ENCODE measurements at regions not wholly inside any gene's neighbourhood (a gene's known extent, or its start where the extent isn't known, plus 50 kb on each side); places are given as distances from the start of the nearest gene placed in this dataset.
"Not testable (repeated sequence)": the region's sequence is repeated elsewhere in the genome, so short reads cannot be mapped to it uniquely, and the experiment has no call there.

DNA sequence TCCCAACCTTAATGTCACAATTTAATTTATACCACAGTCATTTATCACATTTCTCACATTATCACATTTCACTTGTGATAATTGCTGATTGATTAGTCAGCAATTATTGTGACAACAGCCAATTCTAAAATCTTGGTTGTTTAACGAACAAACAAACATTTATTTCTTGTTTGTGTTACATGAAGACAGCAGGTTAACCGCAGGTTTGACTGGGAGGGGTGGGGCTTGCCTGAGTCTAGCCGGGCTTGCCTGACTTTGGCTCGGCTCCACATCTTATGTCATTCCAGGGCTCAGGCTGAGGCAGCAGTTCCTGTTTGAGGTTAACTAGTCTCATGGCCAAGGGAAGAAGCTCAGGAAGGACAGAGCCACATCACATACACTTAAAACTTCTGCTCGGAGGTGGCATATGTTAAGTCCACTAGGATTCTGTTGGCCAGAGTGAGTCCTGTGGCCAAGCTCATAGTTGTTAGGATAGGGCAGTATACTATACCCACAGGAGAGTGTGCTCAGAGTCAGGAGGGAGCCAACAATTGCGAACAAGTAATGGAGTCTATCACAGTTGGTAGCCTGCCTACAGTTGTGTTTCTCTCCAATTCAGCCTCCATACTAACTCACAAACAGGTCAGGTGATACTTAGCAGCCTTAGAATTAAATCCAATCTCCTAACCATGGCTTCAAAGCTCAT lies 90.0 kb upstream of the IFNGR1 start:
- peak; percentile 14 for DNase-seq (ENCODE audit: low spot score)

DNA sequence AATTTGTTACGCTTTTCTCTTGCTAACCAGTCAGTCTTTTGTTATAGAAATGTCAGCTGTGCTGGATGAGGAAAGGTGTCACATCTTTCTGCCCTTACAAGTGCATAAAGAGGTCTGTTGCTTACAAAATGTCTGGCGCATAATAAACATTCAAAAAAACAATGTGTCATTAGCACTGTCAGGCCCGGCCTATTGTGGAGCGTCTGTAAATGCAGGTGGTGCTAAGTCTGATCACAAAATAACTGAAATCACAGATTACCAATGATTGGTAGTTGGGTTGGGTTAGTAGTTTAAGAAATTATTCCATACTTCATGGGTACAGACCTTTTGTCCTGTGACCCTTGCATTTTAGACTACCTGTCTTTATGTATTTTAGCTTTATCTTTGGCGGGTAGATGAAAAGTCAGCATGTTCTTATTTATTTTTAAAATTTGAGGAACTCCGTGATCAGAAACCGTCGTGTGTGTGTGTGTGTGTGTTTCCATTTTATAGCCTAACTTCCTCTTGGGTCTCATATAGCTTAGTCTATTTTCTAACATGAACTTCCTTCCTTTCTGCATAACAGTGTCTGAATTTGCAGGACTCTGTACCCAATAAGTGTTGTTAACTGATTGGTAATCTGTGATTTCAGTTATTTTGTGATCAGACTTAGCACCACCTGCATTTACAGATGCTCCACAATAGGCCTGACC lies 88.1 kb upstream of the IFNGR1 start:
- DNase-seq (ENCODE audit: low spot score) = no peak

DNA sequence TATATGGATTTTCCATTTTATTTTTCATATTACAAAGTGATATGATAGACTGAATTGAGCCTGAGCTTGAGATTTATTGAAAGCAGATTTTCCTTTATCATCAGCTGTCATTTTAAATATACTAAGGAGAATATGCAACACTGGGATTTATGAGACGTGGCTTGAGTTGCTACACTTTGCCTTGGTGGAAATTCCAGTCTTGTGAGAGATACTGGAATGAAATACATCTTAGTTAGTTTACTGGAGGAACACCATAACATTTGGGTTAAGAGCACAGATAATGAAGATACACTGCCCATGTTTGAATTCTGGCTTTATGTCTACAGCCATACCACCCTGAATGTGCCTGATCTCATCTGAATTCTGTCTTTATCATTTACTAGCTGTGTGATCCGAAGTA lies 86.5 kb upstream of the IFNGR1 start:
- DNase-seq (ENCODE audit: low spot score) = no peak

DNA sequence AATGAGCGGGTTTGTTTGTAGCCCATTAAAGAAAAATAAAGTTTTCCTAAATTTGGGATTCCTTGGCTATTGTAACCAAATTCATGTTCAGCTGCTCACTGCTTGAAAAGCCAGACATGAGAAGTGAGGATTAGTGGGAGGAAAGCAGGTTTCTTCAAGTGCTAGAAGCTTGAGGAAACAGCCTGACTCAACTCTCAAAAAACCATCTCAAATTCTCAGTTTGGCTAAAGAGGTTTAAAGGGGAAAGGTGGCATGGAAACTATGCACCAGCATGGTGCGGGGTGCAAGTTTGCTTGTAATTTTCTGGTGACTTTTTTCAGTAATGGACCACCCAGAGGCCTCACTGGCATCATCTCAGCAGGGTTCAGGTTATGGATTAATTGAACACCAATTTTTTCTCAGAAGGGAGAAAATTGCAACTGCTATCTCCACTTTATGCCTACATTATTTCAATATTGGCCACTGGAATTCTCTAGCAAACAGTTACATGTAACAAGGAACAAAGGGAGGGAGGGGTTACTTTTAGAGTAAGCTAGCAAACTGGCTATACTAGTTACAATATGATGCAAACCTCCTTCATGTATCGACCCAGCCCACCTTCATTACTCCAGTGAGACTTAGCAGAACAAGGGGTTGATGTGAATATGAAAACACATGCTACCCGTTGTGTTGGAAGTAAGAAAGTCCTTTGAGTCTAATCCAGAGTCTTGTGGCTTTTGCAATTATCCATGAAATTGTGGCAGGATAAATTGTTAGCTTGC lies 85.0 kb upstream of the IFNGR1 start:
- no peak for DNase-seq (ENCODE audit: low spot score)

GRCh38 chr6:137303441-137303840 lies 84.3 kb upstream of the IFNGR1 start:
- no peak for DNase-seq (ENCODE audit: low spot score)

DNA sequence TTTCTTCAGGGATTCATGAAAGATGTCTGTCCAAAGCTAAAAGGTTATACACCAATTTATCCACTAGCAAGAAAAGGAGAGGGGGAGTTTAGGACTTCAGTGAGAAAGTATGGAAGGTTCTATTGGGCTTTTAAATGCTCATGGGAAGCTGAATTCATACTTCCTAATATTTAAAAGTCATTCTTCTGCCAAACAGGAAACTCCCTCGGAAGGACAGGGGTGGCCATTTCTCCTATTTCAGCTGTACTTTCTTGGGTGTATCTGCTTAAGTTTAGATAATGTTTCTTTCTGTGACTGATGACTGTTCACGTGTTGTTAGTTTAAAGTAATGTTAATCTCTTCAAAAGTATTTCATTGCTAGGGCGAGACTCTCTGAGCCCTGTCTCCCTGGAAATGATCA lies 80.5 kb upstream of the IFNGR1 start:
- DNase-seq (ENCODE audit: low spot score) = no peak

- no peak for DNase-seq (ENCODE audit: low spot score)
Measured at GRCh38 chr6:137297887-137298286, 78.7 kb upstream of the IFNGR1 start.

- DNase-seq (ENCODE audit: low spot score) = not testable (repeated sequence)
Measured at GRCh38 chr6:137292326-137292725, 73.1 kb upstream of the IFNGR1 start.

DNA sequence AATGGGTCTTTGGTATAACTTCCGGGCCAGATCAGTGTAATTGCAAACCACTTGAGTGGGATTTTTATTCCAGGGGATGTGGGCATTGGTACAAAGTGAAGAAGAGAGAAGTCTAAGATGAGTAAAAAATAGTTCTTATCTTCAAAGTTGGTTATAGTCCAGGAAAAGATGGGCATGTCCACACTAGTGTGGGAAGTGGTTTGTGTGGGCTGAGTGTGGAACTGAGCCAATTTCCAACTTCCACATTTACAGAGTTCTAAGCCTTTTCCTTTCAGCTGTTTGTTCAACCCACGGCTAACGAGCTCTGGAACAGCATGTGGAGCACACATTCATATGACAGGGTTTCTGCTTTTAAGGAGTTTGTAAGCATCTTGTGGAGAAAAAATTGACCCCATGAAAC lies 72.3 kb upstream of the IFNGR1 start:
- DNase-seq (ENCODE audit: low spot score) = no peak

DNA sequence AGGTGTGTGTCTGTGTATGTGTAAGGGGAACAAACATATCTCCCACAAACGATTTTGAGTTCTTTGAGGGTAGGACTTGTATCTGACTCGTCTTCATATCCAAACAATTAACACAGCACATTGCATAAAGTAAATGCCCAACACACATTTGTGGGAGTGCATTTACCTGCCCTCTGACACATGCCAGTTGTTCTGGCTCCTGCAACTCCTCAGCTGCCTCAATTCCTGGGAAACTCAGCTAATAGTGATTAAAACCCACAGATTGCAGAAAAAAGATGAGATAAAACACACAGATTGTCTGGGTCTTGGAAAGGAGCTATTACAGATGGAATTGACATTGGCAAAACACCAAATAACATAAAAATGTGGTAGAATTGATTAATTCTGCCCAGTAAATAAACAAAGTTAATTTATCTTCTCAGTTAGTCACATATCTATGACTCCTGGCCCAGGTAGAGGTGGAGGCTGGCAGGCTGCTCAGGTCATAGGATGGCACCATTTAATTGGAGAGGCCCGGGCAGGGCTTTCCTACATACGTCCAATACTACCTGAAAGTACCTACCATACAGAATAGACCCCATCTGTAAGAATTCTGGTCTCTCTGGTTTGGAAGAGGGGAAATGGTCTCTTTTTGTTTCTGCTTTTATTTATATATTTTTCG lies 71.5 kb upstream of the IFNGR1 start:
- DNase-seq (ENCODE audit: low spot score) = no peak

- no peak for DNase-seq (ENCODE audit: low spot score)
Measured at GRCh38 chr6:137286916-137287315, 67.7 kb upstream of the IFNGR1 start.

DNA sequence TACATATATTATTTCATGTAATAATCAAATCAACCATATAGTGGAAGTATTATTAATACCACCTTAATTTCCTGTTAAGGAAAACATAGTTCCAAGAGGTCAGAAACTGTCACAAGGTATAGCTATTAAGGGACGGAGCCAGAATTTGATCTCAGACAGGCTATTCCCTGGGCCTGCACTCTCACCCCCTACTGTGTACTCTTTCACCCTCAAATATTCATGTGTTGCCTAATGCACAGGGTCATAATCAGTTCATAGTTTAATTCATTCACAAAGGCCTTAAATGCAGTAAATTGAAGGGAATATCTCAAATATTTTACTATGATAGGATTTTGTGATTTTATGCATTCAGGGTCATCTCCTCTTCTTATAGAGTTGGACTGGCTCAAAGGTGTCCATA lies 67.2 kb upstream of the IFNGR1 start:
- no peak for DNase-seq (ENCODE audit: low spot score)

- DNase-seq (ENCODE audit: low spot score) = no peak
Measured at GRCh38 chr6:137284811-137285110, 65.6 kb upstream of the IFNGR1 start.

DNA sequence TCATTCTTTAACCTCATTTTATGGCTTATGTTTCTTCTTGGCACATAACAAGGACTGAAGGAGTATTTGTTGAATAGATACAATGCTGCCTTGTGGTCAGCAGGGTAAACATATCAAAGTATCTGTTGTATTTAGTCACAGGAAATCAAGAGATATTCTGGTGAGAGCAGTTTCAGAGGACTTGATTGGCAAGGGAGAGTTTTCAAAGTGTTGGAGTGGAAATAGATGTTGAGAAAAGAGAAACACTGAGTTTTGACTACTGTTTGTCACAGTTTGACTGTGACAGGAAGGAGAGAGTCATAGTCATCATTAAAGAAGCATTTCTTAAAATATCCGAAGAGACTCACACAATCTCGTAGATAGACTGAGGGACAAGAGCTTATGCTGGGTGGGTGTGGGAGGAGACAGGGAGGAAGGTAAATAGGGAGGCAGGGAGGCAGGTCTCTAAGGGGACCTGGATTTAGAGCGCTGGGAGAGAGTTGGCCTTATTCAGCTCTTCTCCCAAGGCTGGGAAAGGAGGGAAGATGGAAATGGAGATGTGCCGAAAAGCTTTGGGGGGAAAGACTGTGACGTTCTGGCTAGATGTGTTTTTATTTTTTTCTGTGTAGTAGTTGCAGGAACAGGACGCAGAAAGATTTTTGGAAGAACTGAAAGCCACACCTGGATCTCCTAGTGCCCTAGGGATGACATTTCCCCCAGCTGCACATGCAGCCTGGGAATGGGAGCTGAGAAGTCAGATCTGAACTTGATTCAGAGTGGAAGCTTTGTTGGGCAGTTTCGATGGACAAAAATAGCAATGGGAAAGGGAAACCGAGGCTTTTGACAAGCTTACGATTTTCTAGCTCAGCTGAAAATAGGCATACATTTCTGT lies 65.0 kb upstream of the IFNGR1 start:
- no peak for DNase-seq (ENCODE audit: low spot score)

DNA sequence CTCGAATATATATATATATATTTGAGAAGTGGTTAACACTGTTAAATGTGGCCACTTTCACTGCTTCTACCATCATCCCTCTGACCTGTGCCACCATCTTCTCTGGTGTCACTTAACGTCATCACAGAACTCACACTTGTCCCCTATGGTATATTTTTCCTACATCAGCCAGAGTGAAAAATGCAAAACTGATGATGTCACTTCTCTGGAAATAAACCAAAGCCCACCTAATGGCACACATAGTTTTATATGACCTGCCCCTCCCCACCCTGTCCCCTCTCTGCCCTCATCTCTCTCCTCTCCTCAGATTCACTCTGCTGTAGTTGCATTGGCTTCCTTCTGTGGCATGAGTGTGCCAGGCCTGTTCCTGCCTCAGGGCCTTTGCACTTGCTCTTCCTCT lies 63.9 kb upstream of the IFNGR1 start:
- no peak for DNase-seq (ENCODE audit: low spot score)

GRCh38 chr6:137282254-137282653 lies 63.1 kb upstream of the IFNGR1 start:
- no peak for DNase-seq (ENCODE audit: low spot score)

GRCh38 chr6:137279279-137279678 lies 60.1 kb upstream of the IFNGR1 start:
- not testable (repeated sequence) for DNase-seq (ENCODE audit: low spot score)

DNA sequence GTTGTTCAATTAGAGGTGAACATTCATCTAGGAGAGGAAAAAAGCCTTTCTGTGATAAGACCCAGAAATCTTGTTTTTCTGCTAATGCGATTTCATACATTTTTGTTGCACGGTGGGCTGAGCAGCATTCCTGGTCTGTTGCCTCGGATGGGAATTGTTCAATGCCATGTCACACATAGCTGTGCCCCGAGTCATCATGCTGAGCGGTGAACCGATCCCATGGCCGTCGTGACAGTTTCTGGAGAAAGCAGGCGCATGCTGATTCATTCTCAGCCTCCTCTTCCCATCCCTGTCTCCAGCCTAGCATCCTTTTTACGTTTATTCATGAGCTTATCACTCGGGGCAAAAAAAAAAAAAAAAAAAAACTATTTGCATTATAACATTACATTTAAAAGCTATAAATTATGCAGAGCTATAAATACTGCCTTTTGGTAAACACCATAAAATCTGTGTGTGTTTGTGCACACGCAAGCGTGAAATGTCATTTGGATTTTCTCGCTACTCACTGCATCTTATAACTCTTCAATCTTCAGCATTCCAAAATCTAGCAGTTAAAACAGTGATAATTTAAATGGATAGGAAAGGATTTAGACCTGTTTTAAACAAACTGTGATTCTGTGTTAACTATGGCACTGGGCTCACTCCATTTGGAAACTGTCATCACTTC lies 58.9 kb upstream of the IFNGR1 start:
- no peak for DNase-seq (ENCODE audit: low spot score)

GRCh38 chr6:137272403-137272802 lies 53.2 kb upstream of the IFNGR1 start:
- no peak for DNase-seq (ENCODE audit: low spot score)

- no peak for DNase-seq (ENCODE audit: low spot score)
Measured at GRCh38 chr6:137271245-137272183, 52.3 kb upstream of the IFNGR1 start.
